ENCODE measurements at regions not wholly inside any gene's neighbourhood (a gene's known extent, or its start where the extent isn't known, plus 50 kb on each side); places are given as distances from the start of the nearest gene placed in this dataset.

DNA sequence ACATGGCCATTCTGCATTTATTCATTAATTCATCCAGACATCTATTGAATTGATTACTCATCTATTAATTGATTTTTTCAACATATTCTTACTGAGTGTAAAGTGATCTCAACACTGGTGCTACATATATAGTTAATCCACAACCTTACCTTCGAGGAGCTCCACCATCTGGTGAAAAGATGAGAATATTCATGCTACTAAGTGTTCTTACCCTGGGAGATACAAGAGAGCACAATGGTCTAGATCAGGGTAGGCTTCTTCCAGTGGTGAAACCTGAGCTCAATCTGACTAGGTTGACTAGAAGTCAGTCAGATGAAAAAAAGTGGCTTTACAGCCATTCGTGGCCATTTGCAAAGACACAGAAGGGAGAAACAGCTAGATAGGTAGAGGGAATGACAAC, 507.4 kb downstream of the ANKRD7 start:
- no peaks in the 10 kb centered on the region for H4K20me1 ChIP-seq (ENCODE audit: insufficient read depth, low read length)
- no peak overlapping the region for H3K4me2 ChIP-seq (ENCODE audit: low read length)
- no peaks in the 10 kb centered on the region for H3K9me3 ChIP-seq (ENCODE audit: insufficient read depth, low read length)
- no peak overlapping the region for H2AFZ ChIP-seq (ENCODE audit: low read depth, low read length)
- H3K27ac ChIP-seq (ENCODE audit: low read length) = no peak overlapping the region
- H3K79me2 ChIP-seq (ENCODE audit: low read length) = no peaks in the 10 kb centered on the region
- TF ChIP-seq EZH2phosphoT487 (IDR thresholded peaks at IDR 0.05; ENCODE audit: low read depth) = no peak
- TF ChIP-seq, protein P1, sequence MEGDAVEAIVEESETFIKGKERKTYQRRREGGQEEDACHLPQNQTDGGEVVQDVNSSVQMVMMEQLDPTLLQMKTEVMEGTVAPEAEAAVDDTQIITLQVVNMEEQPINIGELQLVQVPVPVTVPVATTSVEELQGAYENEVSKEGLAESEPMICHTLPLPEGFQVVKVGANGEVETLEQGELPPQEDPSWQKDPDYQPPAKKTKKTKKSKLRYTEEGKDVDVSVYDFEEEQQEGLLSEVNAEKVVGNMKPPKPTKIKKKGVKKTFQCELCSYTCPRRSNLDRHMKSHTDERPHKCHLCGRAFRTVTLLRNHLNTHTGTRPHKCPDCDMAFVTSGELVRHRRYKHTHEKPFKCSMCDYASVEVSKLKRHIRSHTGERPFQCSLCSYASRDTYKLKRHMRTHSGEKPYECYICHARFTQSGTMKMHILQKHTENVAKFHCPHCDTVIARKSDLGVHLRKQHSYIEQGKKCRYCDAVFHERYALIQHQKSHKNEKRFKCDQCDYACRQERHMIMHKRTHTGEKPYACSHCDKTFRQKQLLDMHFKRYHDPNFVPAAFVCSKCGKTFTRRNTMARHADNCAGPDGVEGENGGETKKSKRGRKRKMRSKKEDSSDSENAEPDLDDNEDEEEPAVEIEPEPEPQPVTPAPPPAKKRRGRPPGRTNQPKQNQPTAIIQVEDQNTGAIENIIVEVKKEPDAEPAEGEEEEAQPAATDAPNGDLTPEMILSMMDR (IDR thresholded peaks at IDR 0.05; ENCODE audit: low read depth, low read length) = peak; percentile 56
- no peak overlapping the region for H3K9ac ChIP-seq (ENCODE audit: low read length)
- no peaks in the 10 kb centered on the region for H3K27me3 ChIP-seq (ENCODE audit: low read depth, low read length)
- H3K4me1 ChIP-seq (ENCODE audit: low read length) = no peaks in the 10 kb centered on the region
- H3K36me3 ChIP-seq (replicated peaks; ENCODE audit: low read depth, low read length) = no peaks in the 10 kb centered on the region
- no peak overlapping the region for H3K4me3 ChIP-seq (ENCODE audit: low read length)

DNA sequence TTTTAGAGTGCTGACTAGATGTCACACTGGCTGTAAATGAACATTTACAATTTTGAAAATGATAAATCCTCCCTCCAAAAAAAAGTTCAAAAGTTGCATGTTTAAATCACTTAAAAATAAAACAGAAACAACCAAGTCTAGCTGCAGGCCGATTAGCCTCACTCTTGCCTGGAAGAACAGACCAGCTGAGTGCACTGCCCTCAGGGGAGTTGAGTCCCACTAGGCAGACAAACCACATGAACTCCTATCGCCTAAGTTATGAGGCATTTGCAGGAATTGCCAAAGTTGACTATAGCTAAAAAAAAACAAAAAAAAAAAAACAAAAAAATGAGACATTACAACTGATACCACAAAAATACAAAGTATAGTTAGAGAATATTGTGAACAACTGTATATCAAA, 510.0 kb downstream of the ANKRD7 start:
- Histone ChIP-seq H3K4me1 (ENCODE audit: low read length) (no peaks in the 10 kb centered on the region), H4K20me1 (ENCODE audit: insufficient read depth, low read length) (no peaks in the 10 kb centered on the region), H2AFZ (ENCODE audit: low read depth, low read length) (no peak overlapping the region), H3K79me2 (ENCODE audit: low read length) (no peaks in the 10 kb centered on the region), H3K36me3 (replicated peaks; ENCODE audit: low read depth, low read length) (no peaks in the 10 kb centered on the region), H3K9ac (ENCODE audit: low read length) (no peak overlapping the region), H3K4me3 (ENCODE audit: low read length) (no peak overlapping the region), H3K27ac (ENCODE audit: low read length) (no peak overlapping the region), H3K9me3 (ENCODE audit: insufficient read depth, low read length) (no peaks in the 10 kb centered on the region), H3K4me2 (ENCODE audit: low read length) (no peak overlapping the region), H3K27me3 (ENCODE audit: low read depth, low read length) (no peaks in the 10 kb centered on the region)
- TF ChIP-seq, protein P1 (IDR thresholded peaks at IDR 0.05; ENCODE audit: low read depth, low read length) = no peak
- TF ChIP-seq EZH2phosphoT487 (IDR thresholded peaks at IDR 0.05; ENCODE audit: low read depth) = no peak

DNA sequence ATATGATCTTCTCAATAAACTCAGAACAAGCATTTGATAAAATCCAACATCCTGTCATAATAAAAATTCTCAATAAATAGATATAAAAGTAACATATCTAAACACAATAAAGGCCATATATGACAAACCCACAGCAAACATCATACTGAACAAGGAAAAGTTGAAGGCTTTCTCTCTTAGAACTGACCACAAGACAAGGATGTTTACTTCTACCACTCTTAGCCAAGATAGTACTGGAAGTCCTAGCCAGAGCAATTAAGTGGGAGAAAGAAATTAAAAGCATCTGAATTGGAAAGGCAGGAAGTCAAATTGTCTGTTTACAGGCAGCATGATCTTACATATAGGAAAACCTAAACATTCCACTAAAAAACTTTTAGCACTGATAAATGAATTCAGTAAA, 510.9 kb downstream of the ANKRD7 start:
- no peaks in the 10 kb centered on the region for H4K20me1 ChIP-seq (ENCODE audit: insufficient read depth, low read length)
- H3K4me2 ChIP-seq (ENCODE audit: low read length) = no peak overlapping the region
- no peaks in the 10 kb centered on the region for H3K79me2 ChIP-seq (ENCODE audit: low read length)
- H3K4me3 ChIP-seq (ENCODE audit: low read length) = no peak overlapping the region
- no peaks in the 10 kb centered on the region for H3K27me3 ChIP-seq (ENCODE audit: low read depth, low read length)
- TF ChIP-seq EZH2phosphoT487 (IDR thresholded peaks at IDR 0.05; ENCODE audit: low read depth) = no peak
- TF ChIP-seq, protein P1 (IDR thresholded peaks at IDR 0.05; ENCODE audit: low read depth, low read length) = no peak
- H3K36me3 ChIP-seq (replicated peaks; ENCODE audit: low read depth, low read length) = no peaks in the 10 kb centered on the region
- H3K27ac ChIP-seq (ENCODE audit: low read length) = no peak overlapping the region
- no peak overlapping the region for H3K9ac ChIP-seq (ENCODE audit: low read length)
- H3K9me3 ChIP-seq (ENCODE audit: insufficient read depth, low read length) = no peaks in the 10 kb centered on the region
- no peak overlapping the region for H2AFZ ChIP-seq (ENCODE audit: low read depth, low read length)
- no peaks in the 10 kb centered on the region for H3K4me1 ChIP-seq (ENCODE audit: low read length)

- Histone ChIP-seq H3K4me1 (ENCODE audit: low read length) (no peaks in the 10 kb centered on the region), H3K36me3 (replicated peaks; ENCODE audit: low read depth, low read length) (no peaks in the 10 kb centered on the region), H3K4me3 (ENCODE audit: low read length) (no peak overlapping the region), H2AFZ (ENCODE audit: low read depth, low read length) (no peak overlapping the region), H3K9me3 (ENCODE audit: insufficient read depth, low read length) (no peaks in the 10 kb centered on the region), H3K4me2 (ENCODE audit: low read length) (no peak overlapping the region), H3K79me2 (ENCODE audit: low read length) (no peaks in the 10 kb centered on the region), H3K27ac (ENCODE audit: low read length) (no peak overlapping the region), H3K27me3 (ENCODE audit: low read depth, low read length) (no peaks in the 10 kb centered on the region), H3K9ac (ENCODE audit: low read length) (no peak overlapping the region), H4K20me1 (ENCODE audit: insufficient read depth, low read length) (no peaks in the 10 kb centered on the region)
- TF ChIP-seq, protein P1 (IDR thresholded peaks at IDR 0.05; ENCODE audit: low read depth, low read length) = no peak
- no peak for TF ChIP-seq EZH2phosphoT487 (IDR thresholded peaks at IDR 0.05; ENCODE audit: low read depth)
Measured at GRCh38 chr7:118737935-118738334, 513.4 kb downstream of the ANKRD7 start.

Measured in OCI-LY3 (cell line).